Activated CD4-positive, alpha-beta T cell treated with anti-CD3 and anti-CD28 coated beads for 36 hours (primary cell): ENCODE measurements at regions not wholly inside any gene's neighbourhood (a gene's known extent, or its start where the extent isn't known, plus 50 kb on each side); places are given as distances from the start of the nearest gene placed in this dataset.

Experiments
- ATAC-seq: fragments of 200-7000 bp; cut with Tn5 transposase; one replicate; pipeline ENCODE4 v1.10.0; 2021; ENCODE audit warnings: mild to moderate bottlenecking, moderate library complexity
- CTCF ChIA-PET: fragments of 350-600 bp; sonication (Branson Sonifier 250); formaldehyde crosslinking; loops from one replicate; lab custom pipeline; 2021; ENCODE audit warnings: antibody characterized with exemption; lab: Charles Lee
- POLR2A ChIA-PET: fragments of 350-600 bp; sonication (Branson Sonifier 250); formaldehyde crosslinking; loops from one replicate; lab custom pipeline; 2021; ENCODE audit warnings: antibody characterized with exemption, inconsistent platforms; lab: Charles Lee
- DNase-seq: peaks from one replicate; pipeline ENCODE4 v3.0.0-alpha.2; 2020
- H3K27ac Mint-ChIP-seq: one replicate; pipeline ENCODE4 v1.8.0; 2021; ENCODE audit warnings: mixed read lengths
- H3K27me3 Mint-ChIP-seq: one replicate; pipeline ENCODE4 v1.8.0; 2021; ENCODE audit warnings: mixed read lengths
- H3K36me3 Mint-ChIP-seq: one replicate; pipeline ENCODE4 v1.8.0; 2021; ENCODE audit warnings: low read depth, mixed read lengths
- H3K4me1 Mint-ChIP-seq: one replicate; pipeline ENCODE4 v1.8.0; 2021; ENCODE audit warnings: mixed read lengths
- H3K4me3 Mint-ChIP-seq: one replicate; pipeline ENCODE4 v1.8.0; 2021; ENCODE audit warnings: mild to moderate bottlenecking, moderate library complexity, mixed read lengths
- H3K9me3 Mint-ChIP-seq: one replicate; pipeline ENCODE4 v1.8.0; 2021; ENCODE audit warnings: low read depth, mixed read lengths
- intact Hi-C, 2 experiments: fragments of 100-400 bp; cut with DNase I in 1 of 2; cut with micrococcal nuclease in 1 of 2; formaldehyde crosslinking; loops; one replicate each; pipeline versions ENCODE4 v1.14.2 to v1.15.1; 2022 to 2024; cut with DNase I, micrococcal nuclease

DNA sequence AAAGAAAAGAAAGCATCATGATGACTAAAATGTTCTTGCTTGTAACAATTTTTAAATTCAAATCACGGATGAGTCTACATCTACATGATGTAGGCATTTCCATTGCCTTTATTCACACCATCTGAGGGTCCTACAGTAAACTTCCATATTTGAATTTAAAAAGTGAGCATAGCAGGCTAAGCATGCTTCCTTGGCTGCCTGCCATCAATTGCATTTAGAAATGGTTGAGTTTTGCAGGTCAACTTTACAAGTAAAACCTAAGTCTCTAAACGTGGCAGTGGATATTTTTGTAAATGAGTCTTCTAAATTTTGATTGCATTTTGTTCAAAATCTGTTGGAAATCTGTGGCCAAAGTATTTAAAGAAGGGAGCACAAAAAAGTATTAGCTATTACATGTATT is 136.5 kb upstream of the PTCH1 start:
- H3K4me3 Mint-ChIP-seq: no peak overlapping the region
- no peaks in the 10 kb centered on the region for H3K27me3 Mint-ChIP-seq
- no peaks in the 10 kb centered on the region for H3K9me3 Mint-ChIP-seq
- DNase-seq (no peak), ATAC-seq (no peak)
- H3K4me1 Mint-ChIP-seq: no peaks in the 10 kb centered on the region
- ChIA-PET POLR2A (no interaction called here), CTCF (no interaction called here)
- no peak overlapping the region for H3K27ac Mint-ChIP-seq
- no peaks in the 10 kb centered on the region for H3K36me3 Mint-ChIP-seq
- intact Hi-C loops: no loop called here

- DNase-seq (no peak), ATAC-seq (no peak)
- Mint-ChIP-seq H3K27me3 (no peaks in the 10 kb centered on the region), H3K9me3 (no peaks in the 10 kb centered on the region), H3K4me3 (no peak overlapping the region), H3K4me1 (no peaks in the 10 kb centered on the region), H3K36me3 (no peaks in the 10 kb centered on the region), H3K27ac (no peak overlapping the region)
- intact Hi-C loops: no loop called here
- ChIA-PET CTCF (no interaction called here), POLR2A (no interaction called here)
Measured at GRCh38 chr9:95650720-95651119, 133.9 kb upstream of the PTCH1 start.

DNA sequence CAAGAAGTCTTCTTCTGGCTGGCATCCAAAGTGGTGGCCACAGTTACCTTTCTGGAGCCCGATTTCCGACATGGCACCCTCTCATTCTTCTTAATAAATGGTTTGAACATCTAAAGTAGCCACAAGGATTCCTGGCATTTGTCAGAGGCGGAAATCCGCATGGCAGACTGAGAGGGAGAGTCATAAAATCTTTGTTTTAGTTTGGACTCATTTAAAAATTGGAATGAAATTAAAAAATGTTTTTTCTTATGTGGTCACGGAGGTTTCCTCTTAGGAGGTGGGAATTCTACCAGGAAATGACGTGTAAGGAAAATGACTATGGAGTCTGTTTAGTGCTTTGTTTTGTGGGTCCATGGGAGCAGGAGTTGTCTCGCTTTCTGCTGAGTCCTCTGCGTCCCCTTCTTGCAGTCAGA is 133.0 kb upstream of the PTCH1 start:
- Mint-ChIP-seq H3K9me3 (no peaks in the 10 kb centered on the region), H3K4me3 (no peak overlapping the region), H3K27ac (no peak overlapping the region), H3K27me3 (no peaks in the 10 kb centered on the region), H3K4me1 (no peaks in the 10 kb centered on the region), H3K36me3 (no peaks in the 10 kb centered on the region)
- intact Hi-C loops: no loop called here
- no peak for DNase-seq
- CTCF ChIA-PET: no interaction called here
- POLR2A ChIA-PET: no interaction called here
- no peak for ATAC-seq

DNA sequence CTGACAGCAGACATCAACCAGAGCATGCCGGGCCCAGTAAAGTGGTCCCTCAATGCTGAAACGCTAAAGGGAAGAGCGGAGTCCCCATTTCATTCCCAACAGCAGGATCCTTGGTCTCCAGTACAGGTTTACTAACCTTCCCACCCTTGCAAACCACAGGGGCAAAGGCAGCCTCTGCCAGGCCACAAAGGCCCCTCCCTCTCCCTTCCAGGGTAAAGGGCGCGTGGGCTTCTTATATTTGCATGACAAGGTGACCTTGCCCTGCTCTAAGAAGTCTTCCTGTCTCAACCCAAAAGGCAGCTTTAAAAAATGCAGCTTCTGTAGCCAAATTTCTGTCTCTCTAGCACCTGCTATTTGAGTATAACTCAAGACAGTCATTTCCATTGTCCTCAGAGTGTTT is 131.5 kb upstream of the PTCH1 start:
- Mint-ChIP-seq H3K36me3 (no peaks in the 10 kb centered on the region), H3K27me3 (no peaks in the 10 kb centered on the region), H3K27ac (no peak overlapping the region), H3K4me1 (no peaks in the 10 kb centered on the region), H3K4me3 (no peak overlapping the region), H3K9me3 (no peaks in the 10 kb centered on the region)
- ChIA-PET CTCF (no interaction called here), POLR2A (no interaction called here)
- DNase-seq (no peak), ATAC-seq (no peak)
- intact Hi-C loops: no loop called here

DNA sequence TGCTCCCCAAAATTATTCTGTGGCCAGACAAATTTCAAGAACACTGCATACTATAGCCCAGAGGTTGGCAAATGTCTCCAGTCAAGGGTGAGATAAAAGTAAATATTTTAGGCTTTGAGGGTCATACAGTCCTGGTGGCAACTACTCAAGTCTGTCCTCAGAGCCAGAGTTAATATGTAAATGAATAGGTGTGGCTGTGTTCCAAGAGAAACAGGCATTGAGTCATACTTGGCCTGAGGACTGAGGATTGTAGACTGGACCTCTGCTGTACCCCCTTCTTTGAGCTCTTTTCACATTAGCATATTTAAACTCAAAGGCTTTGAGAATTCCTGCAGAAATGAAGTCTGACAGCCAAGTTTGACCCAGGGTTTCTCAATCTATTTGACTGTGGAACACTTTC is 129.2 kb upstream of the PTCH1 start:
- Mint-ChIP-seq H3K36me3 (no peaks in the 10 kb centered on the region), H3K4me1 (no peaks in the 10 kb centered on the region), H3K27me3 (no peaks in the 10 kb centered on the region), H3K27ac (no peak overlapping the region), H3K9me3 (no peaks in the 10 kb centered on the region), H3K4me3 (no peak overlapping the region)
- ATAC-seq (no peak), DNase-seq (no peak)
- ChIA-PET CTCF (no interaction called here), POLR2A (no interaction called here)
- intact Hi-C loops: no loop called here

GRCh38 chr9:95645579-95645978 is 128.8 kb upstream of the PTCH1 start:
- no peaks in the 10 kb centered on the region for H3K9me3 Mint-ChIP-seq

GRCh38 chr9:95644377-95644776 is 127.6 kb upstream of the PTCH1 start:
- CTCF ChIA-PET: no interaction called here
- no peaks in the 10 kb centered on the region for H3K27me3 Mint-ChIP-seq
- H3K9me3 Mint-ChIP-seq: no peaks in the 10 kb centered on the region
- no peak overlapping the region for H3K27ac Mint-ChIP-seq
- H3K36me3 Mint-ChIP-seq: no peaks in the 10 kb centered on the region
- ATAC-seq (no peak), DNase-seq (no peak)
- H3K4me1 Mint-ChIP-seq: no peaks in the 10 kb centered on the region
- intact Hi-C loops: no loop called here
- H3K4me3 Mint-ChIP-seq: no peak overlapping the region
- POLR2A ChIA-PET: no interaction called here

More at GRCh38 chr9:95645579-95645978, 128.8 kb upstream of the PTCH1 start:
- POLR2A ChIA-PET: no interaction called here
- DNase-seq (no peak), ATAC-seq (no peak)
- intact Hi-C loops: no loop called here
- Mint-ChIP-seq H3K36me3 (no peaks in the 10 kb centered on the region), H3K4me3 (no peak overlapping the region), H3K27me3 (no peaks in the 10 kb centered on the region), H3K4me1 (no peaks in the 10 kb centered on the region), H3K27ac (no peak overlapping the region)
- CTCF ChIA-PET: no interaction called here

GRCh38 chr9:95643619-95644018 is 126.8 kb upstream of the PTCH1 start:
- intact Hi-C loops: no loop called here
- ChIA-PET POLR2A (no interaction called here), CTCF (no interaction called here)
- Mint-ChIP-seq H3K27ac (no peak overlapping the region), H3K9me3 (no peaks in the 10 kb centered on the region), H3K4me3 (no peak overlapping the region), H3K36me3 (no peaks in the 10 kb centered on the region), H3K4me1 (no peaks in the 10 kb centered on the region), H3K27me3 (no peaks in the 10 kb centered on the region)
- ATAC-seq (no peak), DNase-seq (no peak)

GRCh38 chr9:95642189-95642588 is 125.4 kb upstream of the PTCH1 start:
- ChIA-PET CTCF (no interaction called here), POLR2A (no interaction called here)
- H3K27ac Mint-ChIP-seq: no peak overlapping the region
- DNase-seq (no peak), ATAC-seq (no peak)
- H3K4me3 Mint-ChIP-seq: no peak overlapping the region
- peaks cover 5% of the 10 kb centered on the region for H3K27me3 Mint-ChIP-seq
- no peaks in the 10 kb centered on the region for H3K36me3 Mint-ChIP-seq
- no peaks in the 10 kb centered on the region for H3K4me1 Mint-ChIP-seq
- intact Hi-C loops: no loop called here
- peaks cover 5% of the 10 kb centered on the region for H3K9me3 Mint-ChIP-seq

DNA sequence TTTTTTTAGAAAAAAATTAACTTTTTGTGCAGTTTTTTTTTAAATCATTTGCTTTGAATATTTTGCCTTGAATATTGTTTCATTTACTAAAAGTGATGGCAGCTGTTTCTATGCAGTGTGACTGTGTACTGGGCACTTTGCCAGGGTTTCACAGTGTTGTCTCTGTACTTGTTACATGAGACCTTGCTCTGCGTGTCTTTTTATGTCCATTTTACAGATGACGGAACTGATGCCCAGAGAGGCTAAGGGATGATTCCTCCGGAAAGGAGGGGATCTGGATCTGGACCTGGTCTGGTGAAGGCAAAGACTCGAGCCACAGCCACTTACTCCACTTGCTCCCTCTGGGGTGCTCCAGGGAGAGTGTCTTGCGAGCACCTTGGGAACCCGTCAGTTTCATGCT is 124.8 kb upstream of the PTCH1 start:
- Mint-ChIP-seq H3K4me1 (no peaks in the 10 kb centered on the region), H3K4me3 (no peak overlapping the region), H3K27ac (no peak overlapping the region), H3K9me3 (peaks cover 5% of the 10 kb centered on the region), H3K27me3 (peaks cover 5% of the 10 kb centered on the region), H3K36me3 (no peaks in the 10 kb centered on the region)
- DNase-seq (no peak), ATAC-seq (no peak)
- intact Hi-C loops: no loop called here
- ChIA-PET POLR2A (no interaction called here), CTCF (interaction anchor here (0.8 kb wide), 1 partner anchor 235 kb away, joined by 3 read pairs; no protein-coding TSS in a partner anchor)

- ChIA-PET POLR2A (no interaction called here), CTCF (no interaction called here)
- Mint-ChIP-seq H3K27me3 (peaks cover 5% of the 10 kb centered on the region), H3K36me3 (no peaks in the 10 kb centered on the region), H3K4me1 (no peaks in the 10 kb centered on the region), H3K9me3 (peaks cover 5% of the 10 kb centered on the region), H3K27ac (no peak overlapping the region), H3K4me3 (no peak overlapping the region)
- ATAC-seq (no peak), DNase-seq (no peak)
- intact Hi-C loops: no loop called here
Measured at GRCh38 chr9:95640336-95640735, 123.6 kb upstream of the PTCH1 start.

- DNase-seq (no peak), ATAC-seq (no peak)
- CTCF ChIA-PET: interaction anchor here (0.6 kb wide), 1 partner anchor 610 kb away, joined by 3 read pairs; no protein-coding TSS in a partner anchor
- no peak overlapping the region for H3K27ac Mint-ChIP-seq
- H3K36me3 Mint-ChIP-seq: no peaks in the 10 kb centered on the region
- intact Hi-C loops: no loop called here
- peaks cover 5% of the 10 kb centered on the region for H3K27me3 Mint-ChIP-seq
- H3K4me1 Mint-ChIP-seq: no peaks in the 10 kb centered on the region
- peaks cover 5% of the 10 kb centered on the region for H3K9me3 Mint-ChIP-seq
- POLR2A ChIA-PET: interaction anchor here (0.9 kb wide), 1 partner anchor 458 kb away, joined by 6 read pairs; no protein-coding TSS in a partner anchor
- no peak overlapping the region for H3K4me3 Mint-ChIP-seq
Measured at GRCh38 chr9:95635986-95636671, 119.4 kb upstream of the PTCH1 start.
